Activated CD8-positive, alpha-beta memory T cell treated with anti-CD3 and anti-CD28 coated beads for 4 hours (primary cell): ENCODE measurements at regions not wholly inside any gene's neighbourhood (a gene's known extent, or its start where the extent isn't known, plus 50 kb on each side); places are given as distances from the start of the nearest gene placed in this dataset.
"Not testable (repeated sequence)": the region's sequence is repeated elsewhere in the genome, so short reads cannot be mapped to it uniquely, and the experiment has no call there.

Experiments used
- DNase-seq, 2 donors: peaks; one replicate each; pipeline ENCODE4 v3.0.0-alpha.2; 2020; ENCODE audit warnings: low read depth in 2 of 2

- DNase-seq = no peak
Measured at GRCh38 chr6:33895296-33895695, 91.5 kb upstream of the MLN start.

- no peak for DNase-seq
Measured at GRCh38 chr6:33894438-33894837, 90.6 kb upstream of the MLN start.

GRCh38 chr6:33892581-33893346 is 89.0 kb upstream of the MLN start:
- DNase-seq = no peak

- no peak for DNase-seq
Measured at GRCh38 chr6:33888664-33889200, 84.9 kb upstream of the MLN start.

- DNase-seq = no peak
Measured at GRCh38 chr6:33888183-33888582, 84.4 kb upstream of the MLN start.

GRCh38 chr6:33886673-33887144 is 82.9 kb upstream of the MLN start:
- DNase-seq = no peak

- no peak for DNase-seq
Measured at GRCh38 chr6:33885132-33886057, 81.6 kb upstream of the MLN start.

- not testable (repeated sequence) for DNase-seq
Measured at GRCh38 chr6:33883621-33884020, 79.8 kb upstream of the MLN start.

- no peak for DNase-seq
Measured at GRCh38 chr6:33882154-33882553, 78.4 kb upstream of the MLN start.

GRCh38 chr6:33880766-33881165 is 77.0 kb upstream of the MLN start:
- DNase-seq = no peak

- no peak for DNase-seq
Measured at GRCh38 chr6:33880104-33880678, 76.4 kb upstream of the MLN start.

GRCh38 chr6:33878562-33878961 is 74.8 kb upstream of the MLN start:
- no peak for DNase-seq

- no peak for DNase-seq
Measured at GRCh38 chr6:33877982-33878535, 74.3 kb upstream of the MLN start.

- DNase-seq = no peak
Measured at GRCh38 chr6:33875696-33876095, 71.9 kb upstream of the MLN start.

GRCh38 chr6:33875141-33875581 is 71.4 kb upstream of the MLN start:
- DNase-seq = no peak

- DNase-seq = no peak
Measured at GRCh38 chr6:33874136-33874760, 70.4 kb upstream of the MLN start.

- no peak for DNase-seq
Measured at GRCh38 chr6:33872761-33873160, 69.0 kb upstream of the MLN start.

- no peak for DNase-seq
Measured at GRCh38 chr6:33869826-33870423, 66.1 kb upstream of the MLN start.

GRCh38 chr6:33869121-33869520 is 65.3 kb upstream of the MLN start:
- no peak for DNase-seq

GRCh38 chr6:33868141-33868540 is 64.3 kb upstream of the MLN start:
- DNase-seq = no peak
